ENCODE measurements at regions not wholly inside any gene's neighbourhood (a gene's known extent, or its start where the extent isn't known, plus 50 kb on each side); places are given as distances from the start of the nearest gene placed in this dataset.

DNA sequence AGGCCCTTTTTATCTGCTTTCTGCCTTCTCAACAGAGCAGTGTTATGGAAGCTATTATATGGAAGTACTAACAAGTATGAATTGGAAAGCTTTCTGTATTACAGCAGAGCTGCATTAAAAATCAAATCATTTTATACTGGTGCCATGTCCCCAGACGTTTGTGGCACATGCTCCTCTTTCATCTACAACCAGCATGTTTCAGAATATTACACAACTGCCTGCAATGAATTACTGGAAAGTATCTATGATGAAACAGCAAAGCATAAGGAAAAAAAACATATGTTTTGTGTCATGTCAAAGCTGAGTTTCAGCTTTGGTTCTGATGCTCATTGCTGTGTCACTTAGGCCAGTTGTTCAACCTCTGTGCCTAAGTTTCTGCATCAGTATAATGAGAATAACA lies 576.8 kb downstream of the GBA3 start:
- no peak overlapping the region for H3K4me3 ChIP-seq
- no peaks in the 10 kb centered on the region for H3K9me3 ChIP-seq
- H3K36me3 ChIP-seq = no peaks in the 10 kb centered on the region
- DNase-seq (no peak), ATAC-seq (ENCODE audit: low FRiP score in 2 of 2) (no peak)
- H3K4me1 ChIP-seq = no peaks in the 10 kb centered on the region
- no peak overlapping the region for H3K27ac ChIP-seq
- peak in 1 of 2 donors; percentile 17 for TF ChIP-seq POLR2AphosphoS5 (IDR thresholded peaks at IDR 0.05)
- TF ChIP-seq CTCF (IDR thresholded peaks at IDR 0.05) = no peak
- no peak for TF ChIP-seq EP300 (IDR thresholded peaks at IDR 0.05)
- no peak for TF ChIP-seq POLR2A (IDR thresholded peaks at IDR 0.05)
- 5 to 15% methylated on average over 1 of the region's 1 CpG for WGBS, 2 donors
- H3K27me3 ChIP-seq = no peaks in the 10 kb centered on the region

- no peaks in the 10 kb centered on the region for H3K27me3 ChIP-seq
- H3K27ac ChIP-seq = no peak overlapping the region
- ATAC-seq (ENCODE audit: low FRiP score in 2 of 2) (no peak), DNase-seq (no peak)
- H3K4me1 ChIP-seq = no peaks in the 10 kb centered on the region
- H3K4me3 ChIP-seq = no peak overlapping the region
- TF ChIP-seq EP300 (IDR thresholded peaks at IDR 0.05) (no peak), POLR2A (IDR thresholded peaks at IDR 0.05) (no peak), CTCF (IDR thresholded peaks at IDR 0.05) (no peak), POLR2AphosphoS5 (IDR thresholded peaks at IDR 0.05) (no peak)
- no peaks in the 10 kb centered on the region for H3K36me3 ChIP-seq
- no peaks in the 10 kb centered on the region for H3K9me3 ChIP-seq
- 65 to 67% methylated on average over 3 of the region's 3 CpGs for WGBS, 2 donors
Measured at GRCh38 chr4:23268072-23268771, 575.5 kb downstream of the GBA3 start.

DNA sequence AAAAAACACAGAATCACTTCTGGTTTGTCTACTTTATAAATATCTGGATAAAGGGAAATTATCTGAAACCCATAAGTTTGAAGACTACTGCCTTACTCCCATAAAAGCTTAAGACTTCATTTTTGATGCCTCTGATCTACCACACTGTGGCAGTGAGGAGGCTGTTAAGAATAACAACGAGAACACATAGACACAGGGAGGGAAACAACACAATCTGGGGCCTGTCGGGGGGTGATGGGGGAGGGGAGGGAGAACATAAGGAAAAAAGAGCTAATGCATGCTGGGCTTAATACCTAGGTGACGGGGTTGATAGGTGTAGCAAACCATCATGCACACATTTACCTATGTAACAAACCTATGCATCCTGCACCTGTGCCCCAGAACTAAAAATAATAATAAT lies 573.7 kb downstream of the GBA3 start:
- Histone ChIP-seq H3K36me3 (no peaks in the 10 kb centered on the region), H3K27me3 (no peaks in the 10 kb centered on the region), H3K27ac (no peak overlapping the region), H3K4me1 (no peaks in the 10 kb centered on the region), H3K4me3 (no peak overlapping the region), H3K9me3 (no peaks in the 10 kb centered on the region)
- DNase-seq (no peak), ATAC-seq (ENCODE audit: low FRiP score in 2 of 2) (no peak)
- WGBS, 2 donors = 55 to 63% methylated on average over 3 of the region's 3 CpGs
- TF ChIP-seq CTCF (IDR thresholded peaks at IDR 0.05) = no peak
- TF ChIP-seq POLR2A (IDR thresholded peaks at IDR 0.05) = no peak
- TF ChIP-seq EP300 (IDR thresholded peaks at IDR 0.05) = no peak
- no peak for TF ChIP-seq POLR2AphosphoS5 (IDR thresholded peaks at IDR 0.05)

DNA sequence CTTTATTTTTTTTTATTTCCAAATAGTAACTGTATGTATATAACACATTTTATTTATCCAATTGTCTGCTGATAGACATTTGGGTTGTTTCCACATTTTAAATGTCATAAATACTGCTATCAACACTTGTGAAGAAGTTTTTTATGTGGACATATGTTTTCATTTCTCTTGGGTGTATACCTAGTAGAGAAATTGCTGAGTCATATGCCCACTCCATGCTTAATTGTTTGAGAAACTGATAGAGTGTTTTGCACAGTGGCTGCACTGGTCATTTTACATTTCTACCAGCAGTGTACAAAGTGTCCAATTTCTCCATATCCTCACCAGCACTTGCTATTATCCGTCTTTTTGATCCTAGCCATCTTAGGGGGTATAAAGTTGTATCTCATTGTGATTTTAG lies 567.8 kb downstream of the GBA3 start:
- no peak overlapping the region for H3K27ac ChIP-seq
- no peak for DNase-seq
- no peak for ATAC-seq (ENCODE audit: low FRiP score in 2 of 2)

More for the DNA sequence above, 567.8 kb downstream of the GBA3 start:
- H3K27me3 ChIP-seq = no peaks in the 10 kb centered on the region
- TF ChIP-seq POLR2A (IDR thresholded peaks at IDR 0.05) (no peak), POLR2AphosphoS5 (IDR thresholded peaks at IDR 0.05) (no peak), EP300 (IDR thresholded peaks at IDR 0.05) (no peak), CTCF (IDR thresholded peaks at IDR 0.05) (no peak)
- no peaks in the 10 kb centered on the region for H3K36me3 ChIP-seq
- H3K9me3 ChIP-seq = no peaks in the 10 kb centered on the region
- H3K4me1 ChIP-seq = no peaks in the 10 kb centered on the region
- whole genome bisulfite sequencing, 2 donors = 79 to 91% methylated on average over 1 of the region's 1 CpG
- no peak overlapping the region for H3K4me3 ChIP-seq
